HG03521 (cell line): ENCODE measurements at regions not wholly inside any gene's neighbourhood (a gene's known extent, or its start where the extent isn't known, plus 50 kb on each side); places are given as distances from the start of the nearest gene placed in this dataset.
"Not testable (repeated sequence)": the region's sequence is repeated elsewhere in the genome, so short reads cannot be mapped to it uniquely, and the experiment has no call there.

ENCODE experiments used
- ATAC-seq: cut with Tn5 transposase; IDR thresholded peaks from one replicate; pipeline ENCODE4 v1.9.1; 2021; ENCODE audit warnings: mild to moderate bottlenecking, moderate library complexity; ENCODE audit not compliant: unreplicated experiment

DNA sequence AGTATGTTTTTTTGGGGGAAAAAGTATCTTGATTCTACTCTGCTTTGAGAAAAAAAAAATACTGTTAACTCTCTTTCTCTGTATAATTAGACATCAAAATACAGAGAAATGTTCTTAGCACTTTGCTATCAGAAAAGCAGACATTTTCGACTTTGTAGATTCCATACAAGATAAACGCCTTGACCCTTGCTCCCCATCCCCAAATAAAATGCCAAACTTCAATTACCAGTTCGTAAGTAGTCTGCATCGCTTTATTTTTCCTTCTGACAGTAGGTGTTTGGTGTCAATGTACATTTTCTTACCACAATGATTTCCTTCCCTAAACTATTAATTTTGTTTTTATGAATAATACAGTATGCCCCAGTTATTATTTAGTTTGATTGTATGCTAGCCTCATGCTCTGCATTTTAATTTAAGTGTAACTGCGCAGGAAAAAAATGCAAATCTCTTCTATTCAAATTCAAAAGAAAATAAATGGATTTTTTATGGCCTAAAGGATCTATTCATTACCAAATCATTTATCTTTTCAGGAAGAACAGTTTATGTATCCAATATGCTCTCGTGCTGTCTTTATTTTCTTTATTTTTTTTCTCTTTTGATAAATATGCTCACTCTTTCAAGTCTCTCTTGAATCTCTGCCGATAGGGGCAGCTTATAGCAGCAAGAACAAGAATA lies 84.8 kb upstream of the ZNF217 start:
- ATAC-seq = no peak

DNA sequence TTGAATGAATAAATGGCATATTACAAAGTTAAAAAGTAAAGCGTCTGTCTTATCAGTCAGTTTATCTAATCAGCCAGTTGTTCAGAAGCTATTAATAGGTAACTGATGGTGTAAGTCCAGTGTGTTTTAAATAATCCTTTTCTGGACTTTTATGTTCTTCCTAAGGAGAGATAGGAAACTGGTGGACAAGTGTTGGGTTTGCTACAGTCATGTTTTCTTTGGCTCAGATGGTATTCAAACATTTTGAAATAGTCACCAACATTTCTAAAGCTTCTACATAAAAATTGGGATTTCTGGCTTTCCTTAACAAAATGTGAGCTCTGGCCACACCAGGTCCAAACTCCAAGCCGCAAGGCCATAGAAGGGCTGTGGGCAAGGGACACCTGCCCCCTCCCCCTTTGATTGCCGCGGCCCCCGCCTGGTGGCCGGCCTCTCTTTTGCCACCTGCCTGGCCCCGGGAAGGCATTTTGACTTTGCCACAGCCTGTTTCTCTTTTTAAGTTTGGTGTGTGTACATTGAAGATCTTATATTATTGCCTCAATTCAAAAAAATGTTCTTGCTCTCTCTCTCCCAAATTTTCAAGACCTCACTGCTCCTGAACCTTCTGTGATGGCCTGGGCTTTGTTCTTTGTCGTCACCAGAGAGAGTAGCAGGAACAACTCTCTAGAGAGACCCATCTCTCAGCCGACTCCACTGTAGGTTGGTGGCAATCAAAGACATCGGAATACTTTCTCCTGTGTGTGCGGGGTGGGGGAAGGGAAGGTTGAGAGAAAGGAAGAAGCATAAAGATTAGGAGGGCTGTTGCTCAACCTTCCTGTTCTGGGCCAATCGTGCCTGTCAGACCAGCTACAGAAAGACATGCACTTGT lies 84.0 kb upstream of the ZNF217 start:
- ATAC-seq = no peak

DNA sequence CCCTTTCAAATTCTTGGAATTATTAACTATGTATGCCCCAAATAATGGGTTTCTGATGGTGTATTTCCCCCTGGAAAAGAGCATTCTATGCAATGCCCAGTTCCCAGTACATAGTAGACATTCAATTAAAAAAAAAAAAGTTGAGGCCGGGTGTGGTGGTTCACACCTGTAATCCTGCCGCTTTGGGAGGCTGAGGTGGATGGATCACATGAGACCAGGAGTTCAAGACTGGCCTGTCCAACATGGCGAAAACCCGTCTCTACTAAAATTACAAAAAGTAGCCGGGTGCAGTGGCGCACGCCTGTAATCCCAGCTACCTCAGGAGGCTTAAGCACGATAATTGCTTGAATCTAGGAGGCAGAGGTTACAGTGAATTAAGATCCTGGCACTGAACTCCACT lies 83.3 kb upstream of the ZNF217 start:
- ATAC-seq = no peak

GRCh38 chr20:53676519-53676822 lies 82.8 kb upstream of the ZNF217 start:
- no peak for ATAC-seq

DNA sequence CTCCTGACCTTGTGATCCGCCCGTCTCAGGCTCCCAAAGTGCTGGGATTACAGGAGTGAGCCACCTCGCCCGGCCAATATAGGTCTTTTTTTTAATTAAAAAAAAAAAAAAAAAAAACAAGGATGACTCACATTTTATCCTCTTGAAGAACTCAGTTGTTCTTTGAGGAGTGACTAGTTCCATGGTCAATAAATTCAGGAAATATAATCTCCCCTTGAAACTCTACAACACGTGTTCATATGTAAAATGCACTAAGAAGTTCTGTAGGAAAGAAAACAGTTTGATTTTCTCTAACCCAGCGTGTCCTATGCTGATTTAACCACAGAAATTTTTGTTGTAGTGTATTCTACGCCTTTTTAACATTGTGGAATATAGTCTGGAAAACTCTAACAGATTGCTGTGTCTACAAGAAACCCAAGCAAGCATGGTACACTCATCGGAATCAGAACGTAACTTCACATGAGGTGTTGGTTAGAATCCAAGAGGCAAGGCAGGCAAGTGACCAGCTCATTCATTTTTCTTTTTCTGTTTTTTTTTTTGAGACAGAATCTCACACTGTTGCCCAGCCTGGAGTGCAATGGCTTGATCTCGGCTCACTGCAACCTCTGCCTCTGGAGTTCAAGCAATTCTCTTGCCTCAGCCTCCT lies 79.0 kb upstream of the ZNF217 start:
- no peak for ATAC-seq

DNA sequence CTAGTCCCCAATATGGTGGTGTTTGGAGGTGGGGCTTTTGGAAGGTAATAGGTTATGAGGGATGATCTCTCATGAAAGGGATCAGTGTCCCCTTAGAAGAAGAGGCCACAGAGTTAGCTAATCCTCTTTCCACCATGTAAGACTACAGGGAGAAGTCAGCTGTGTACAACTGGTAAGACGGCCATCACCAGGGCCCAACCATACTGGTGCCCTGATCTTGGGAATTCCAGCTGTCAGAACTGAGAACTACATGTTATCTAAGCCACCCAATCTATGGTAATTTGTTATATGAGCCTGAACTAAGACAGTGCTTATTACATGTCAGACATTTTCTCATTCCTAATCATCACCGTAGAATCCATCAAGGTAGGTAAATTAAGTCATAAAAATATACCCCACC lies 77.7 kb upstream of the ZNF217 start:
- no peak for ATAC-seq

DNA sequence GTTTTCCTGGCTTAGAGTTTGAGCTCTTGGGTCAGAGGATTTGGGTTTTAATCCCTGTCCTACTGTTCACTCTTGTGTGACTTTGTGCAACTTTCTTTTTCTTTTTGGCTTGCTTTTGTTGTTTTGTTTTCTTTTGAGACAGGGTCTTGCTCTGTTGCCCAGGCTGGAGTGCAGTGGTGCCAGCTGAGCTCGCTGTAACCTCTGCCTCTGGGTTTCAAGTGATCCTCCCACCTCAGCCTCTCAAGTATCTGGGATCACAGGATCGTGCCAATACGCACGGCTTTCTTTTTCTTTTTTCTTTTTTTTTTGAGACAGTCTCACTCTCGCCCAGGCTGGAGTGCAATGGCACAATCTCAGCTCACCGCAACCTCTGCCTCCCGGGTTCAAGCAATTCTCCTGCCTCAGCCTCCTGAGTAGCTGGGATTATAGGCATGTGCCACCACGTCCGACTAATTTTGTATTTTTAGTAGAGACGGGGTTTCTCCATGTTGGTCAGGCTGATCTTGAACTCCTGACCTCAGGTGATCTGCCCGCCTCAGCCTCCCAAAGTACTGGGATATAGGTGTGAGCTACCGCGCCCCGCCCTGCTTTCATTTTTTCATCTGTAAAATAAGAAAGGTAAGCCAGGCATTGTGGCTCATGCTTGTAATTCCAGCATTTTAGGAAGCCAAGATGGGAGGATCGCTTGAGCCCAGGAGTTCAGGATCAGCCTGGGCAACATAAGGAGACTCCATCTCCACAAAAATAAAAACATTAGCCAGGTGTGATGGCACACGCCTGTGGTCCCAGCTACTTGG lies 76.1 kb upstream of the ZNF217 start:
- ATAC-seq = not testable (repeated sequence)

DNA sequence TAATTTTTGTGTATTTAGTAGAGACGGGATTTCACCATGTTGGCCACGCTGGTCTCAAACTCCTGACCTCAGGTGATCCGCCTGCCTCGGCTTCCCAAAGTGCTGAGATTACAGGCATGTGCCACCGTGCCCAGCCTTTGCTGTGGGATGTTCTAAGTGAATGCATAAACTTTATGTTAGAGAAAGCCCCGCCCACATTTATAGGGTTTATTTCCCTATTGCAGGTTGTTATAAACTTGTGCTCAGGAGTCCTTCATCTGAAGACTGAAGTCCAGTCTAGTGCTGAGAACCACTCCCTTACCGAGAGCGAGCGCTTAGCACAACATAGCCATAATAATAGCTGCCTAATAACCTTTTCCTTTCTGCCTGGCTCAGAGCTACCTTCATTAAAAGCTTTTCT lies 75.4 kb upstream of the ZNF217 start:
- ATAC-seq = no peak

GRCh38 chr20:53666144-53666543 lies 72.5 kb upstream of the ZNF217 start:
- ATAC-seq = no peak

DNA sequence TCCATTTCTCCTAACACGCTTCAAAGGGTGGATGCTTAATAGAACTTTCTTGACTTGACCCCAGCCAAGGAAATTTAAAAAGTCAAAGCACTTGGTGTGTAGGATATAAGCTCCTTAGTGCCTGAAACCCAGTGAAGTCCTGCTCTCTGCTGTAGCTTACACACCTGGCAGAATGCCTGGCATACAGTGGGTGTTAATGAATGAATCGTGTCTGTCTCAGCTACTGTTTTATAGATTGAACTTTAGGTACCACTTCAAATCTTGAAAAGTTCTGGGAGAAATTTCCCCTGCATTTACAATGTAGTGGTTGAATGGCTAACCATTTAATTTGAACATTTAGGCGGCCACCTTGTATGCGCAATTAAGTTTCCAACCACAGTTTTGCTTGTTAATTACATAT lies 70.5 kb upstream of the ZNF217 start:
- no peak for ATAC-seq

DNA sequence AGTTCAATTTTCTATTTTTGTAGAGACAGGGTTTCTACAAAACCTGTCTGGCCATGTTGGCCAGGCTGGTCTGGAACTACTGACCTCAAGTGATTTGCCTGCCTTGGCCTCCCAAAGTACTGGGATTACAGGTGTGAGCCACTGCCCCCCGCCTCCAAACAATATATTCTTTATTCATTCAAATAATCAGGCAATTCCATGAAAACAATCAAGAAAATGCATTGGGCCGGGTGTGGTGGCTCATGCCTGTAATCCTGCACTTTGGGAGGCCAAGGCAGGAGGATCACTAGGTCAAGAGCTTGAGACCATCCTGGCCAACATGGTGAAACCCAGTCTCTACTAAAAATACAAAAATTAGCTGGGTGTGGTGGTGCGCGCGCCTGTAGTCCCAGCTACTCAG lies 69.9 kb upstream of the ZNF217 start:
- ATAC-seq = not testable (repeated sequence)

GRCh38 chr20:53662595-53662994 lies 69.0 kb upstream of the ZNF217 start:
- no peak for ATAC-seq

DNA sequence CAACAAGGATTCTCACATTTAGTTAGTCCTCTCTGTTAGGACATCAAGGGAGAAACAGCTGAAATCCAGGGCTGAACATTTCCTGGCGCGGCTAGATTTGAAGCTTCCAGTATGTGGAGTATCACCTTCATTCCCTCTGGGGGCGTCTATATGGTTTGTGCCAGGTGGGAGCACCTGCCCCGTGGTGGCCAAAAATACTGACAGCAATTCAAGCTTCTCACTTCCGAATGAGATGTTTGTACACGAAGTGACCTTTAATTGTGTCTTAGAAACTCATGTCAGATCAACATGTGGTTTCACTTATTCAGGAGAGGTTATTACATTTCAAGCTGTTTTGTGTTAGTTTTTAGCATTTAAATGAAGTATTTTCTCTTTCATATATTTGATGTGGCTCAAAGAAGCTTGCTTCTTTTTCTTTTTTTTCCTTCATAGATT lies 67.3 kb upstream of the ZNF217 start:
- no peak for ATAC-seq

DNA sequence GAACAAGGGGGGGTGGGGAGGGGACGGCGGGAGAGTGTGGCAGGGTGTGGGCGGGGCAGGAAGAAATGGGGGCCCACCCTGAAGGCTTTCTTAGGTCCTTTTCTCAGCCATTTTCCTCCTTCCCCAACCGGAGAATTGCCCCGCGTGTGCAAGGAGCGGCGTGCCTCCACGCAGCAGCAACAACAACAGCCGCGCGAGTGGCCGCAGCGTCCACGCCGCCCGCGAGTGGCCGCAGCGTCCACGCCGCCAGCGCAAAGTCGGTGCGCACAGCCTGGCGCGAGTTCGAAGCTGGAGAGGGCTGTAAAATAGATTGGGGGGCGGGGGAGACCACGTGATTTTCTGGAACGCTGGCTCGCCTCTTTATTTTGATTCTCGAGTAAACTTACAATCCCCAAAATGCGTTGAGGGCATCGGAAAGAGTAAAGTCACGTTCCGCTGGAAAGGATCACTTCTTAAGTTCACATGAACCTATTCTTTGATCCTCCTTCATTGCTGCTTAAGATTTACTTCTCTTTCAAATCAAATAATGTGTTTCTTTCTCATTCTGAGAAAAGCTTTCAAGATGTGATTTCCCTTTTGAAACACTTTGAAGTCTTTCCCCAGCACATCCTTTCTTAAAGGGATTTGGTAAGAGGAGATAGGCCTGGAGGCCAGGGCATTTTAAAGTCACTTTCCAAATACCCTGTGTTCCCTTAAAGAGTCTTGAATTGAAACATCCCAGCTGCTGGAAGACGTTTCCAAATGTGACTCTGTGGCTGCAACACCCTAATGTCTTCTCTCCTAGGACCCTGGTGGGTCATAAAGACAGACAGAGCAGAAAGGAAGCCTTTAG lies 66.7 kb upstream of the ZNF217 start:
- no peak for ATAC-seq

DNA sequence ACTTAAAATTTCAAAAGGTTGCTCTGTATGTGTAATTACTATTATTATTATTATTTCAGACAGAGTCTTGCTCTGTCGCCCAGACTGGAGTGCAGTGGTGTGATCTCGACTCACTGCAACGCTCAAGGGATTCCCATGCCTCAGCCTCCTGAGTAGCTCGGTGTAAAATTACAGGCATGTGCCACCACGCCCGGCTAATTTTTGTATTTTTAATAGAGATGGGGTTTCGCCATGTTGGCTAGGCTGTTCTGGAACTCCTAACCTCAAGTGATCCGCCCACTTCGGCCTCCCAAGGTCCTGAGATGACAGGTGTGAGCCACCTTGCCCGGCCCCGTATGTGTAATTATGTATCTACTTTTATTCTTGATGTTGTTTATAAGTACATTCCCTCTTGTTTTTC lies 65.3 kb upstream of the ZNF217 start:
- ATAC-seq = no peak

GRCh38 chr20:53658322-53658721 lies 64.7 kb upstream of the ZNF217 start:
- ATAC-seq = no peak

DNA sequence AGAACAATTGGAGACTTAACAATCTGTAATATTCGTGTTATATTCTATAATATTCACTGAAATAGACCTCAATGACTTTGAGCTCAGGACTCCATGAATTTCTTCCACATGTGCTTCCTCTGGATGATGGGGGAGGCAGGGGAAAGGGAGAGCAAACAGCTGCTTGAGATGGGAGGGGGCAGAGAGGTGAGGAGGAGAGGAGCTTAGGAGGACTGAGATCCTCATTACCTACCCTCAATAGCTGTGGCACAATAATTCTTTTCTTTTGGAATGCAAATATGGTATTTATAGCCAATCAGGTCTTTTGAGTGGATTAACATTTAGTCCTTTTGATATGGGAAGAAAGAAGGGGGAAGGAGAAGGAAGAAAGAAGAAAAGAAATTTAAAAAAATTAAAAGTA lies 64.1 kb upstream of the ZNF217 start:
- ATAC-seq = no peak

DNA sequence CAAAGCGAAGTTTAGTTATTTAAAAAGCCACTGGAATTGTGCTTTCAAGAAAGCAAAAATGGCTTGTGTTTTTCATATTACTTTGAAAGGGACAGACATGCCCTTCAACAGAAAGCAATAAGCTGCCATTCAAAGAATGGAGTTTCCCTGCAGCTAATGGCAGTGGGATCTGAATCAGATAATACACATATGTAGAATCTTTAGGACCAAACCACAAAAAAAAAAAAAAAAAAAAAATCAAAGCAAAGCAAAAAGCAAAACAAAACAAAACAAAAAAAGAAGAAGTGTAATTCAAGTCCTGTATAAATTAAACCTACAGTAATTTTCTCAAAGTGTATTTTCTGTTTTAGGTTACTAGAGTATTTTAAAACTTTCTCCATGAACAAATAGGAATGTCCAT lies 63.6 kb upstream of the ZNF217 start:
- ATAC-seq = no peak

DNA sequence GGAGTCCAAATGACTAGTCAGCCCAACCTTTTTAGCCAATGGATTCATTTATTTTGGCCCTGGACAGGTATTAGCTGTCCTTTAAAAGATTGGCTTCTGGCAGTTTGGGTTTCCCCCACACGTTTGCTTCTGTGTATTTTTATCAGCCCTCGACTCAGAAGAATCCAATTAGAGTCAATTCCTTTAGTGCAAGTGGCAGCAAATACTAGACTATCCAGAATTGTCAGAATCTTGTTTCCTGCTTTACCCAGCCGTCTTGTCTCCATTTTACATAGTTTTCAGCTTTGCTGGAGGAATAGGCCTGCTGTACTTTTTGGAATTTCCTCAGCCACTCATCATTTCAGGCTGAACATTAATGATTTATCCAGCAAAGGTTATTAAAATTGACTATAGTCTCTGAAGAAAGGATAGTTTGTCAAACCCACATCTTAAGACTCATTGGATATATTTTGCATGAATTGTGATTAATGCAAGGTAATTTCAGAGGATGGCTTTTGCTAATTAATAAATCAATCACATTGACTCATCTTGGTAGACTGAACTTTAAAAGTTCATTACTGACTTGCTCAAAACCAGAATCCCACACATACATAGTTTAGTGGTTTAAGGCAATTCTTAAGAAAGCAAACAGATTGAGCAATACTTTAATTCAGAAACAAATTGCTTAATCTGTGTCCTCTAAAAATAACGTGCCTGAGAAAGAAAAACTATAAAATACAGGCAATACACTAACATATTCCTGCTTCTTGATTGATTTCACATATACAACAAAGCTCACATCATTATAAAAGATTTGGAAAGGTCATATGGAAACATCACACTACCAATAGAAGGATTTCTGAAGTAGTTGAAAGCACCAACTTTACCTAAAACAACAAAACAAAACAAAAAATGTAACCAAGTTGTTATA lies 62.9 kb upstream of the ZNF217 start:
- ATAC-seq = no peak
